ENCODE measurements at regions not wholly inside any gene's neighbourhood (a gene's known extent, or its start where the extent isn't known, plus 50 kb on each side); places are given as distances from the start of the nearest gene placed in this dataset.
"Not testable (repeated sequence)": the region's sequence is repeated elsewhere in the genome, so short reads cannot be mapped to it uniquely, and the experiment has no call there.

GRCh38 chr12:72723732-72724131, 451.6 kb downstream of the TRHDE start:
- no peak for DNase-seq (ENCODE audit: low read depth in 2 of 3, low spot score in 2 of 3)

- no peak for DNase-seq (ENCODE audit: low read depth in 2 of 3, low spot score in 2 of 3)
Observed at GRCh38 chr12:72729451-72730010, 457.4 kb downstream of the TRHDE start.

GRCh38 chr12:72734581-72734980, 462.4 kb downstream of the TRHDE start:
- DNase-seq (ENCODE audit: low read depth in 2 of 3, low spot score in 2 of 3): no peak

GRCh38 chr12:72738811-72739210, 466.6 kb downstream of the TRHDE start:
- DNase-seq (ENCODE audit: low read depth in 2 of 3, low spot score in 2 of 3): peak in 2 of 3 donors; percentile 56 to 92

GRCh38 chr12:72740064-72740463, 467.9 kb downstream of the TRHDE start:
- DNase-seq (ENCODE audit: low read depth in 2 of 3, low spot score in 2 of 3): no peak

- peak in 2 of 3 donors; percentile 13 to 37 for DNase-seq (ENCODE audit: low read depth in 2 of 3, low spot score in 2 of 3)
Observed at GRCh38 chr12:72742568-72742967, 470.4 kb downstream of the TRHDE start.

GRCh38 chr12:72746048-72746447, 473.9 kb downstream of the TRHDE start:
- DNase-seq (ENCODE audit: low read depth in 2 of 3, low spot score in 2 of 3): no peak

GRCh38 chr12:72747111-72747849, 475.1 kb downstream of the TRHDE start:
- peak in 2 of 3 donors; percentile 14 to 41 for DNase-seq (ENCODE audit: low read depth in 2 of 3, low spot score in 2 of 3)

- DNase-seq (ENCODE audit: low read depth in 2 of 3, low spot score in 2 of 3): no peak
Observed at GRCh38 chr12:72748971-72749370, 476.8 kb downstream of the TRHDE start.

- DNase-seq (ENCODE audit: low read depth in 2 of 3, low spot score in 2 of 3): no peak
Observed at GRCh38 chr12:72753571-72753970, 481.4 kb downstream of the TRHDE start.

GRCh38 chr12:72754026-72754425, 481.9 kb downstream of the TRHDE start:
- DNase-seq (ENCODE audit: low read depth in 2 of 3, low spot score in 2 of 3): not testable (repeated sequence)

- no peak for DNase-seq (ENCODE audit: low read depth in 2 of 3, low spot score in 2 of 3)
Observed at GRCh38 chr12:72766517-72766916, 494.3 kb downstream of the TRHDE start.

GRCh38 chr12:72774023-72774422, 501.9 kb downstream of the TRHDE start:
- DNase-seq (ENCODE audit: low read depth in 2 of 3, low spot score in 2 of 3): no peak

GRCh38 chr12:72777806-72778205, 505.6 kb downstream of the TRHDE start:
- no peak for DNase-seq (ENCODE audit: low read depth in 2 of 3, low spot score in 2 of 3)

- DNase-seq (ENCODE audit: low read depth in 2 of 3, low spot score in 2 of 3): no peak
Observed at GRCh38 chr12:72790273-72790672, 518.1 kb downstream of the TRHDE start.

GRCh38 chr12:72792889-72793288, 520.7 kb downstream of the TRHDE start:
- DNase-seq (ENCODE audit: low read depth in 2 of 3, low spot score in 2 of 3): no peak

- no peak for DNase-seq (ENCODE audit: low read depth in 2 of 3, low spot score in 2 of 3)
Observed at GRCh38 chr12:72793796-72794195, 521.6 kb downstream of the TRHDE start.

GRCh38 chr12:72815421-72815820, 543.3 kb downstream of the TRHDE start:
- no peak for DNase-seq (ENCODE audit: low read depth in 2 of 3, low spot score in 2 of 3)

GRCh38 chr12:72828662-72829324, 556.6 kb downstream of the TRHDE start:
- DNase-seq (ENCODE audit: low read depth in 2 of 3, low spot score in 2 of 3): no peak

GRCh38 chr12:72829838-72830237, 557.7 kb downstream of the TRHDE start:
- no peak for DNase-seq (ENCODE audit: low read depth in 2 of 3, low spot score in 2 of 3)

- DNase-seq (ENCODE audit: low read depth in 2 of 3, low spot score in 2 of 3): no peak
Observed at GRCh38 chr12:72832024-72832423, 559.9 kb downstream of the TRHDE start.

GRCh38 chr12:72836194-72836593, 564.0 kb downstream of the TRHDE start:
- DNase-seq (ENCODE audit: low read depth in 2 of 3, low spot score in 2 of 3): no peak
